ENCODE measurements at regions not wholly inside any gene's neighbourhood (a gene's known extent, or its start where the extent isn't known, plus 50 kb on each side); places are given as distances from the start of the nearest gene placed in this dataset.

GRCh38 chr1:166383137-166383536 is 216.3 kb upstream of the FAM78B start:
- ATAC-seq (no peak), DNase-seq (no peak)
- ChIA-PET POLR2A (no interaction called here), CTCF (no interaction called here)
- no peak overlapping the region for H3K27ac Mint-ChIP-seq
- no peaks in the 10 kb centered on the region for H3K4me1 Mint-ChIP-seq (ENCODE audit: low read depth)
- no peak for TF ChIP-seq CTCF (IDR thresholded peaks at IDR 0.05)
- intact Hi-C loops (cut with micrococcal nuclease), result no loop called here
- no peak overlapping the region for H3K4me3 Mint-ChIP-seq
- H3K27me3 Mint-ChIP-seq, result no peaks in the 10 kb centered on the region
- no peaks in the 10 kb centered on the region for H3K36me3 Mint-ChIP-seq (ENCODE audit: low read depth)
- no peaks in the 10 kb centered on the region for H3K9me3 Mint-ChIP-seq

- ChIA-PET POLR2A (no interaction called here), CTCF (no interaction called here)
- H3K9me3 Mint-ChIP-seq, result no peaks in the 10 kb centered on the region
- intact Hi-C loops (cut with micrococcal nuclease), result no loop called here
- ATAC-seq, result no peak
- H3K27me3 Mint-ChIP-seq, result no peaks in the 10 kb centered on the region
- no peak overlapping the region for H3K27ac Mint-ChIP-seq
- no peaks in the 10 kb centered on the region for H3K36me3 Mint-ChIP-seq (ENCODE audit: low read depth)
- no peak for TF ChIP-seq CTCF (IDR thresholded peaks at IDR 0.05)
- H3K4me1 Mint-ChIP-seq (ENCODE audit: low read depth), result no peaks in the 10 kb centered on the region
- H3K4me3 Mint-ChIP-seq, result no peak overlapping the region
- DNase-seq, result no peak
Observed at GRCh38 chr1:166383635-166384346, 217.0 kb upstream of the FAM78B start.

- no peak overlapping the region for H3K27ac Mint-ChIP-seq
- no peaks in the 10 kb centered on the region for H3K4me1 Mint-ChIP-seq (ENCODE audit: low read depth)
- H3K36me3 Mint-ChIP-seq (ENCODE audit: low read depth), result no peaks in the 10 kb centered on the region
- no peak for TF ChIP-seq CTCF (IDR thresholded peaks at IDR 0.05)
- H3K4me3 Mint-ChIP-seq, result no peak overlapping the region
- ChIA-PET CTCF (no interaction called here), POLR2A (no interaction called here)
- no peaks in the 10 kb centered on the region for H3K9me3 Mint-ChIP-seq
- ATAC-seq, result no peak
- DNase-seq, result no peak
- no peaks in the 10 kb centered on the region for H3K27me3 Mint-ChIP-seq
- intact Hi-C loops (cut with micrococcal nuclease), result no loop called here
Observed at GRCh38 chr1:166384948-166385347, 218.1 kb upstream of the FAM78B start.

GRCh38 chr1:166390366-166391033 is 223.7 kb upstream of the FAM78B start:
- Mint-ChIP-seq H3K27ac (no peak overlapping the region), H3K4me3 (no peak overlapping the region), H3K4me1 (ENCODE audit: low read depth) (no peaks in the 10 kb centered on the region), H3K36me3 (ENCODE audit: low read depth) (no peaks in the 10 kb centered on the region), H3K9me3 (no peaks in the 10 kb centered on the region), H3K27me3 (peaks cover 2% of the 10 kb centered on the region)
- no peak for TF ChIP-seq CTCF (IDR thresholded peaks at IDR 0.05)
- POLR2A ChIA-PET, result no interaction called here
- ATAC-seq (no peak), DNase-seq (no peak)
- intact Hi-C loops (cut with micrococcal nuclease), result no loop called here
- CTCF ChIA-PET, result no interaction called here

- ATAC-seq (no peak), DNase-seq (no peak)
- peaks cover 3% of the 10 kb centered on the region for H3K27me3 Mint-ChIP-seq
- intact Hi-C loops (cut with micrococcal nuclease), result no loop called here
- ChIA-PET POLR2A (no interaction called here), CTCF (no interaction called here)
- no peak for TF ChIP-seq CTCF (IDR thresholded peaks at IDR 0.05)
- no peaks in the 10 kb centered on the region for H3K9me3 Mint-ChIP-seq
- no peaks in the 10 kb centered on the region for H3K36me3 Mint-ChIP-seq (ENCODE audit: low read depth)
- H3K27ac Mint-ChIP-seq, result no peak overlapping the region
- H3K4me3 Mint-ChIP-seq, result no peak overlapping the region
- no peaks in the 10 kb centered on the region for H3K4me1 Mint-ChIP-seq (ENCODE audit: low read depth)
Observed at GRCh38 chr1:166391279-166392066, 224.7 kb upstream of the FAM78B start.
